Endothelial cell of umbilical vein (primary cell): ENCODE measurements at regions not wholly inside any gene's neighbourhood (a gene's known extent, or its start where the extent isn't known, plus 50 kb on each side); places are given as distances from the start of the nearest gene placed in this dataset.

Experiments
- BruUV-seq: library from RNA; stranded (reverse); fragments of 400-500 nt; replicated peaks from 2 replicates; lab custom pipeline; 2021; lab: Mats Ljungman, UMichigan
- CTCF ChIA-PET: fragments of 300-600, 350-600 bp; sonication (Branson Sonifier 250); formaldehyde crosslinking; loops from one replicate; lab custom pipeline; 2021; ENCODE audit warnings: antibody characterized with exemption, inconsistent platforms; lab: Charles Lee
- POLR2A ChIA-PET: fragments of 300-600, 350-600 bp; sonication (Branson Sonifier 250); formaldehyde crosslinking; loops from one replicate; lab custom pipeline; 2021; ENCODE audit warnings: antibody characterized with exemption, inconsistent platforms; lab: Charles Lee
- DNase-seq: peaks from one replicate; pipeline ENCODE4 v3.0.0-alpha.2; 2011; ENCODE audit warnings: low read depth, low spot score
- FAIRE-seq: peaks from 2 replicates; lab custom pipeline; 2011; peaks lifted over from hg19 to GRCh38; lab: Jason Lieb, UNC
- H2AFZ ChIP-seq: 2 replicates; pipeline ENCODE4 v1.6.0; 2012; ENCODE audit warnings: low read depth, low read length, control low read depth, inconsistent platforms
- H3K27ac ChIP-seq: 2 replicates; pipeline ENCODE4 v1.5.1; 2011; ENCODE audit warnings: low read depth, mild to moderate bottlenecking, control low read depth, low read length, moderate library complexity; ENCODE audit not compliant: insufficient read depth
- H3K27me3 ChIP-seq, 2 experiments: 2 replicates each; pipeline versions ENCODE4 v1.6.0 to v1.6.1; 2011; ENCODE audit warnings: low read length in 2 of 2, mixed read lengths in 1 of 2; ENCODE audit not compliant: control insufficient read depth in 2 of 2, insufficient read depth in 2 of 2
- H3K36me3 ChIP-seq, 2 experiments: 2 replicates in 1 of 2; 3 replicates in 1 of 2; pipeline ENCODE4 v1.5.1; 2011; ENCODE audit warnings: low read length in 2 of 2, mild to moderate bottlenecking in 1 of 2, moderate library complexity in 1 of 2; ENCODE audit not compliant: control insufficient read depth in 2 of 2, insufficient read depth in 2 of 2; ENCODE audit errors: extremely low read depth in 1 of 2
- H3K4me1 ChIP-seq: 3 replicates; pipeline ENCODE4 v1.5.1; 2011; ENCODE audit warnings: mild to moderate bottlenecking, low read length; ENCODE audit not compliant: control insufficient read depth, insufficient read depth; ENCODE audit errors: extremely low read depth
- H3K4me2 ChIP-seq: 2 replicates; pipeline ENCODE4 v1.6.1; 2011; ENCODE audit warnings: low read length, control low read depth, mixed read lengths; ENCODE audit not compliant: insufficient read depth
- H3K4me3 ChIP-seq, 3 experiments: fragments of 200-600 bp in 1 of 3; sonication (generic), shearing (Covaris generic) in 1 of 3; replicated peaks in 1 of 3; 2 replicates each; pipeline ENCODE4 v1.5.1; 2011 to 2016; ENCODE audit warnings: control low read depth in 3 of 3, low read length in 3 of 3, mild to moderate bottlenecking in 2 of 3, inconsistent platforms in 1 of 3, low read depth in 1 of 3, moderate library complexity in 1 of 3; ENCODE audit not compliant: insufficient read depth in 1 of 3
- H3K79me2 ChIP-seq: 2 replicates; pipeline ENCODE4 v1.6.0; 2012; ENCODE audit warnings: low read length, inconsistent platforms; ENCODE audit not compliant: control insufficient read depth, insufficient read depth
- H3K9ac ChIP-seq: replicated peaks from 2 replicates; pipeline ENCODE3; 2011; ENCODE audit warnings: low read length, control low read depth; ENCODE audit not compliant: insufficient read depth; ENCODE audit errors: extremely low read depth
- H3K9me1 ChIP-seq: replicated peaks from 3 replicates; pipeline ENCODE4 v1.6.0; 2011; ENCODE audit warnings: mild to moderate bottlenecking, low read length; ENCODE audit not compliant: control insufficient read depth, insufficient read depth; ENCODE audit errors: extremely low read depth
- H3K9me3 ChIP-seq: replicated peaks from 2 replicates; pipeline ENCODE4 v1.5.1; 2012; ENCODE audit warnings: low read length, inconsistent platforms; ENCODE audit not compliant: control insufficient read depth, insufficient read depth
- H4K20me1 ChIP-seq: replicated peaks from 2 replicates; pipeline ENCODE3; 2011; ENCODE audit warnings: mild to moderate bottlenecking, low read length; ENCODE audit not compliant: control insufficient read depth, insufficient read depth; ENCODE audit errors: extremely low read depth
- EZH2 ChIP-seq: IDR thresholded peaks from 2 replicates; pipeline ENCODE4 v1.6.1; 2012; ENCODE audit warnings: borderline replicate concordance, low read depth, mild to moderate bottlenecking, moderate library complexity, low read length, inconsistent platforms; ENCODE audit not compliant: severe bottlenecking
- FOS ChIP-seq: IDR thresholded peaks from 2 replicates; pipeline ENCODE4 v1.6.1; 2011; ENCODE audit warnings: mild to moderate bottlenecking, low read length, moderate library complexity, borderline replicate concordance; ENCODE audit not compliant: insufficient read depth
- GATA2 ChIP-seq: IDR thresholded peaks from 2 replicates; pipeline ENCODE4 v1.7.0; 2011; ENCODE audit warnings: low read depth, mild to moderate bottlenecking, moderate library complexity, mixed read lengths, low read length; ENCODE audit not compliant: insufficient read length, insufficient read depth
- JUN ChIP-seq: IDR thresholded peaks from 2 replicates; pipeline ENCODE4 v1.6.1; 2011; ENCODE audit warnings: borderline replicate concordance, low read depth; ENCODE audit not compliant: insufficient read length, insufficient read depth
- MYC ChIP-seq: IDR thresholded peaks from one replicate; pipeline ENCODE4 v1.6.1; 2011; ENCODE audit warnings: mild to moderate bottlenecking, low read depth, low read length
- POLR2A ChIP-seq: IDR thresholded peaks from 2 replicates; pipeline ENCODE4 v1.6.1; 2012; ENCODE audit warnings: low read depth, mild to moderate bottlenecking, control low read depth, low read length
- POLR2AphosphoS5 ChIP-seq: IDR thresholded peaks from 2 replicates; pipeline ENCODE4 v1.6.1; 2012; ENCODE audit warnings: low read depth, mild to moderate bottlenecking, control low read depth, low read length, moderate library complexity; ENCODE audit not compliant: insufficient read depth
- dilution Hi-C: fragments of 300-500 bp; cut with MboI; formaldehyde crosslinking; loops from one replicate; pipeline ENCODE4 v1.15.0; 2019; ENCODE audit warnings: low sequenced_read_pairs; ENCODE audit not compliant: extremely low pct_ligation_motif_present
- intact Hi-C: fragments of 100-400 bp; cut with micrococcal nuclease; formaldehyde crosslinking; loops from one replicate; pipeline ENCODE4 v1.10.0; 2022
- TF ChIP-seq, protein P1 (sequence below), 2 donors: IDR thresholded peaks; 1 replicate in 1 of 2; 2 replicates in 1 of 2; pipeline ENCODE4 v1.5.1; 2011; ENCODE audit warnings: low read length in 2 of 2, mild to moderate bottlenecking in 2 of 2, moderate library complexity in 2 of 2, control low read depth in 1 of 2, inconsistent platforms in 1 of 2, low read depth in 1 of 2; ENCODE audit not compliant: insufficient read depth in 1 of 2; ENCODE audit errors: extremely low read depth in 1 of 2
- TF ChIP-seq, protein P2 (sequence below): IDR thresholded peaks from 2 replicates; pipeline ENCODE4 v1.6.1; 2011; ENCODE audit not compliant: insufficient read depth, insufficient read length

DNA sequence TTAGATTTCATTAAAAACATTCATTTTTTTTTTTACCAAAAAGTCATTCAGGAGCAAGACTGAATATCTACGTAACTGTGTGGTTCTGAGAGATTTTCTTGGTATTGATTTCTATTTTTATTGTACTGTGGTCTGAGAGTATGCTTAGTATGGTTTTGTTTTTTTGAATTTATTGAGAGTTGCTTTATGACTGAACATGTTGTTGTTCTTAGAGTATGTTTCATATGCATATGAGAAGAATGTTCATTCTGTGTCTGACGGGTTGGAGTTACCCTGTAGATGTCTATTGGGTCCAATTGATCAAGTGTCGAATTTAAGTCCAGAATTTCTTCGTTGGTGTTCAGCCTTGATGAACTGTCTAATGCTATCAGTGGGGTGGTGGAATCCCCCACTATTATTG is 306.0 kb upstream of the KCNJ16 start:
- Histone ChIP-seq H3K4me3 (no peak overlapping the region), H3K9me1 (no peaks in the 10 kb centered on the region), H3K9ac (no peak overlapping the region), H3K27ac (no peak overlapping the region), H3K4me1 (no peaks in the 10 kb centered on the region), H3K4me2 (no peak overlapping the region), H3K27me3 (no peaks in the 10 kb centered on the region), H4K20me1 (no peaks in the 10 kb centered on the region), H3K9me3 (no peaks in the 10 kb centered on the region), H3K79me2 (no peaks in the 10 kb centered on the region), H2AFZ (no peak overlapping the region), H3K36me3 (no peaks in the 10 kb centered on the region)
- POLR2A ChIA-PET: no interaction called here
- intact Hi-C loops (no loop called here), dilution Hi-C loops (no loop called here)
- BruUV-seq: no TSS peak
- DNase-seq (no peak), FAIRE-seq (no peak)
- TF ChIP-seq JUN (no peak), MYC (no peak), EZH2 (no peak), GATA2 (no peak), POLR2AphosphoS5 (no peak), FOS (no peak), POLR2A (no peak)
- TF ChIP-seq, protein P1, sequence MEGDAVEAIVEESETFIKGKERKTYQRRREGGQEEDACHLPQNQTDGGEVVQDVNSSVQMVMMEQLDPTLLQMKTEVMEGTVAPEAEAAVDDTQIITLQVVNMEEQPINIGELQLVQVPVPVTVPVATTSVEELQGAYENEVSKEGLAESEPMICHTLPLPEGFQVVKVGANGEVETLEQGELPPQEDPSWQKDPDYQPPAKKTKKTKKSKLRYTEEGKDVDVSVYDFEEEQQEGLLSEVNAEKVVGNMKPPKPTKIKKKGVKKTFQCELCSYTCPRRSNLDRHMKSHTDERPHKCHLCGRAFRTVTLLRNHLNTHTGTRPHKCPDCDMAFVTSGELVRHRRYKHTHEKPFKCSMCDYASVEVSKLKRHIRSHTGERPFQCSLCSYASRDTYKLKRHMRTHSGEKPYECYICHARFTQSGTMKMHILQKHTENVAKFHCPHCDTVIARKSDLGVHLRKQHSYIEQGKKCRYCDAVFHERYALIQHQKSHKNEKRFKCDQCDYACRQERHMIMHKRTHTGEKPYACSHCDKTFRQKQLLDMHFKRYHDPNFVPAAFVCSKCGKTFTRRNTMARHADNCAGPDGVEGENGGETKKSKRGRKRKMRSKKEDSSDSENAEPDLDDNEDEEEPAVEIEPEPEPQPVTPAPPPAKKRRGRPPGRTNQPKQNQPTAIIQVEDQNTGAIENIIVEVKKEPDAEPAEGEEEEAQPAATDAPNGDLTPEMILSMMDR (IDR thresholded peaks at IDR 0.05; ENCODE audit: extremely low read depth in 1 of 2, insufficient read depth in 1 of 2, low read depth in 1 of 2, low read length in 2 of 2): no peak
- TF ChIP-seq, protein P2, sequence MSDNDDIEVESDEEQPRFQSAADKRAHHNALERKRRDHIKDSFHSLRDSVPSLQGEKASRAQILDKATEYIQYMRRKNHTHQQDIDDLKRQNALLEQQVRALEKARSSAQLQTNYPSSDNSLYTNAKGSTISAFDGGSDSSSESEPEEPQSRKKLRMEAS: no peak
- CTCF ChIA-PET: interaction anchor here (1.1 to 1.6 kb wide), 2 partner anchors 16 to 22 kb away, joined by 3 to 4 read pairs; no protein-coding TSS in a partner anchor
